Panc1 (cell line): ENCODE measurements at regions not wholly inside any gene's neighbourhood (a gene's known extent, or its start where the extent isn't known, plus 50 kb on each side); places are given as distances from the start of the nearest gene placed in this dataset.

Experiments used
- SIN3A ChIP-seq: IDR thresholded peaks from 2 replicates; pipeline ENCODE4 v1.6.1; 2012; ENCODE audit warnings: low read depth, mild to moderate bottlenecking, low read length, moderate library complexity, borderline replicate concordance; ENCODE audit not compliant: insufficient read depth
- TF ChIP-seq, protein P1 (sequence below): fragments of 450-650 bp; IDR thresholded peaks from 2 replicates; pipeline ENCODE4 v1.5.1; 2017; ENCODE audit warnings: mild to moderate bottlenecking

DNA sequence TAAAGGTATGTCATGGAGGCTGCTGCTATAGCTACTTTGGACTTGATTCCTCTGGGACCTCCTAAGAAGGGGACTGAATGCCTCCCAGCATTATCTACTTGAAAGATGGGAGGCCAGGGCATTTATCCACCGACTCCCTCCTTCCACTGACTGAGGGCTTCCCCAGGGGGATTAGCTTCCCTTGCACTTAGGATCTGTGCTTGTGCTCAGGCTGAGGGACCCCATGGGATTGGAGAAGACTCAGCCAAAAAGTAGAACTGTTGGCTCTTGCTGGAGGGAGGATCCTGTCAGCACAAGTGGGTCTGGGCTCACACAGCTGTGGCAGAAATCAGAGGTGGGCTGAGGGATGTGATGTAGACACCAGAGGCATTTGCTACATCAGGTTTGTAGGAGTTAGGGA lies 81.5 kb upstream of the SYPL1 start:
- TF ChIP-seq, protein P1, sequence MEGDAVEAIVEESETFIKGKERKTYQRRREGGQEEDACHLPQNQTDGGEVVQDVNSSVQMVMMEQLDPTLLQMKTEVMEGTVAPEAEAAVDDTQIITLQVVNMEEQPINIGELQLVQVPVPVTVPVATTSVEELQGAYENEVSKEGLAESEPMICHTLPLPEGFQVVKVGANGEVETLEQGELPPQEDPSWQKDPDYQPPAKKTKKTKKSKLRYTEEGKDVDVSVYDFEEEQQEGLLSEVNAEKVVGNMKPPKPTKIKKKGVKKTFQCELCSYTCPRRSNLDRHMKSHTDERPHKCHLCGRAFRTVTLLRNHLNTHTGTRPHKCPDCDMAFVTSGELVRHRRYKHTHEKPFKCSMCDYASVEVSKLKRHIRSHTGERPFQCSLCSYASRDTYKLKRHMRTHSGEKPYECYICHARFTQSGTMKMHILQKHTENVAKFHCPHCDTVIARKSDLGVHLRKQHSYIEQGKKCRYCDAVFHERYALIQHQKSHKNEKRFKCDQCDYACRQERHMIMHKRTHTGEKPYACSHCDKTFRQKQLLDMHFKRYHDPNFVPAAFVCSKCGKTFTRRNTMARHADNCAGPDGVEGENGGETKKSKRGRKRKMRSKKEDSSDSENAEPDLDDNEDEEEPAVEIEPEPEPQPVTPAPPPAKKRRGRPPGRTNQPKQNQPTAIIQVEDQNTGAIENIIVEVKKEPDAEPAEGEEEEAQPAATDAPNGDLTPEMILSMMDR = no peak
- TF ChIP-seq SIN3A = no peak
